ENCODE measurements at regions not wholly inside any gene's neighbourhood (a gene's known extent, or its start where the extent isn't known, plus 50 kb on each side); places are given as distances from the start of the nearest gene placed in this dataset.

GRCh38 chr1:76782809-76783208, 84.5 kb upstream of the ST6GALNAC5 start:
- H3K27ac ChIP-seq (ENCODE audit: insufficient read depth, low read depth, low read length): no peak overlapping the region
- intact Hi-C loops (cut with micrococcal nuclease): no loop called here
- TF ChIP-seq MAX (IDR thresholded peaks at IDR 0.05; ENCODE audit: insufficient read depth, insufficient read length) (no peak), POLR2A (IDR thresholded peaks at IDR 0.05; ENCODE audit: low read depth, low read length) (no peak), JUN (IDR thresholded peaks at IDR 0.05; ENCODE audit: borderline replicate concordance, insufficient read depth, insufficient read length, low read depth) (no peak), CTCF (IDR thresholded peaks at IDR 0.05; ENCODE audit: extremely low read depth in 1 of 2, insufficient read depth in 1 of 2, low read depth in 1 of 2, low read length in 2 of 2) (no peak), FOS (IDR thresholded peaks at IDR 0.05; ENCODE audit: borderline replicate concordance, insufficient read depth, low read length) (no peak), MYC (IDR thresholded peaks at IDR 0.05; ENCODE audit: low read depth, low read length) (no peak), GATA2 (IDR thresholded peaks at IDR 0.05; ENCODE audit: insufficient read depth, insufficient read length, low read depth, low read length) (no peak), POLR2AphosphoS5 (IDR thresholded peaks at IDR 0.05; ENCODE audit: insufficient read depth, low read depth, low read length) (no peak), EZH2 (IDR thresholded peaks at IDR 0.05; ENCODE audit: borderline replicate concordance, low read depth, low read length, severe bottlenecking) (no peak)
- no peak overlapping the region for H3K4me2 ChIP-seq (ENCODE audit: insufficient read depth, low read length)
- BruUV-seq (replicated peaks): no TSS peak
- no peak overlapping the region for H3K9ac ChIP-seq (replicated peaks; ENCODE audit: extremely low read depth, insufficient read depth, low read length)
- H3K4me1 ChIP-seq (ENCODE audit: control insufficient read depth, extremely low read depth, insufficient read depth, low read length): no peaks in the 10 kb centered on the region
- no peaks in the 10 kb centered on the region for H4K20me1 ChIP-seq (replicated peaks; ENCODE audit: control insufficient read depth, extremely low read depth, insufficient read depth, low read length)
- H3K9me1 ChIP-seq (replicated peaks; ENCODE audit: control insufficient read depth, extremely low read depth, insufficient read depth, low read length): no peaks in the 10 kb centered on the region
- DNase-seq (ENCODE audit: low read depth, low spot score): no peak
- ChIA-PET POLR2A (no interaction called here), CTCF (no interaction called here)
- FAIRE-seq: no peak
- H3K4me3 ChIP-seq (replicated peaks in 1 of 3; ENCODE audit: insufficient read depth in 1 of 3, low read depth in 1 of 3, low read length in 3 of 3): no peak overlapping the region
- H3K27me3 ChIP-seq (ENCODE audit: control insufficient read depth in 2 of 2, insufficient read depth in 2 of 2, low read length in 2 of 2): peaks cover 0 to 2% of the 10 kb centered on the region in 2 experiments
- no peak overlapping the region for H2AFZ ChIP-seq (ENCODE audit: low read depth, low read length)
- dilution Hi-C loops (cut with MboI; ENCODE audit: extremely low pct_ligation_motif_present, low sequenced_read_pairs): no loop called here
- no peaks in the 10 kb centered on the region for H3K9me3 ChIP-seq (replicated peaks; ENCODE audit: control insufficient read depth, insufficient read depth, low read length)
- no peaks in the 10 kb centered on the region for H3K36me3 ChIP-seq (ENCODE audit: control insufficient read depth in 2 of 2, extremely low read depth in 1 of 2, insufficient read depth in 2 of 2, low read length in 2 of 2)
- H3K79me2 ChIP-seq (ENCODE audit: control insufficient read depth, insufficient read depth, low read length): no peaks in the 10 kb centered on the region
